SK-MEL-5 (cell line): ENCODE measurements at regions not wholly inside any gene's neighbourhood (a gene's known extent, or its start where the extent isn't known, plus 50 kb on each side); places are given as distances from the start of the nearest gene placed in this dataset.

Experiments used
- DNase-seq: peaks from one replicate; pipeline ENCODE4 v3.0.0-alpha.2; 2016; ENCODE audit warnings: low read depth, low spot score
- in situ Hi-C: cut with HindIII; loops from 2 replicates; pipeline ENCODE4 v1.10.0; 2016; ENCODE audit warnings: low sequenced_read_pairs, high pct_unique_total_duplicates, low pct_unique_long_range_greater_than_20kb

GRCh38 chr16:65789161-65789945 is 577.1 kb upstream of the CDH5 start:
- in situ Hi-C loops, result no loop called here
- no peak for DNase-seq

- in situ Hi-C loops, result no loop called here
- no peak for DNase-seq
These were observed 577.9 kb upstream of the CDH5 start for GRCh38 chr16:65788434-65789140.

- in situ Hi-C loops, result no loop called here
- DNase-seq, result no peak
These were observed 578.6 kb upstream of the CDH5 start for GRCh38 chr16:65787921-65788320.

GRCh38 chr16:65786916-65787315 is 579.6 kb upstream of the CDH5 start:
- DNase-seq, result no peak
- in situ Hi-C loops, result no loop called here

- no peak for DNase-seq
- in situ Hi-C loops, result no loop called here
These were observed 582.6 kb upstream of the CDH5 start for GRCh38 chr16:65783709-65784474.

GRCh38 chr16:65782611-65783600 is 583.6 kb upstream of the CDH5 start:
- in situ Hi-C loops, result no loop called here
- DNase-seq, result no peak

- DNase-seq, result no peak
- in situ Hi-C loops, result no loop called here
These were observed 584.6 kb upstream of the CDH5 start for GRCh38 chr16:65781855-65782254.

- in situ Hi-C loops, result no loop called here
- DNase-seq, result no peak
These were observed 585.1 kb upstream of the CDH5 start for GRCh38 chr16:65781363-65781762.

GRCh38 chr16:65779201-65779600 is 587.3 kb upstream of the CDH5 start:
- DNase-seq, result no peak
- in situ Hi-C loops, result no loop called here

- in situ Hi-C loops, result no loop called here
- DNase-seq, result no peak
These were observed 589.8 kb upstream of the CDH5 start for GRCh38 chr16:65776639-65777183.

GRCh38 chr16:65775829-65776228 is 590.7 kb upstream of the CDH5 start:
- DNase-seq, result no peak
- in situ Hi-C loops, result no loop called here

- in situ Hi-C loops, result no loop called here
- no peak for DNase-seq
These were observed 592.1 kb upstream of the CDH5 start for GRCh38 chr16:65774350-65774749.

GRCh38 chr16:65773301-65773874 is 593.1 kb upstream of the CDH5 start:
- no peak for DNase-seq
- in situ Hi-C loops, result no loop called here

GRCh38 chr16:65772134-65772732 is 594.3 kb upstream of the CDH5 start:
- no peak for DNase-seq
- in situ Hi-C loops, result no loop called here

- in situ Hi-C loops, result no loop called here
- no peak for DNase-seq
These were observed 594.8 kb upstream of the CDH5 start for GRCh38 chr16:65771707-65772106.

GRCh38 chr16:65770752-65771151 is 595.7 kb upstream of the CDH5 start:
- DNase-seq, result no peak
- in situ Hi-C loops, result no loop called here
